DOHH2 (cell line): ENCODE measurements at regions not wholly inside any gene's neighbourhood (a gene's known extent, or its start where the extent isn't known, plus 50 kb on each side); places are given as distances from the start of the nearest gene placed in this dataset.

Source experiments
- H3F3A ChIP-seq: fragments of 200-600 bp; sonication (generic), shearing (Covaris generic); 2 replicates; pipeline ENCODE4 v1.6.0; 2016; ENCODE audit warnings: antibody characterized with exemption, mild to moderate bottlenecking; ENCODE audit not compliant: control insufficient read depth, insufficient read depth
- H3K27ac ChIP-seq: fragments of 200-600 bp; sonication (generic); 2 replicates; pipeline ENCODE4 v1.5.1; 2014; ENCODE audit warnings: low read depth, mild to moderate bottlenecking, low read length, moderate library complexity
- H3K27me3 ChIP-seq: fragments of 200-600 bp; sonication (generic); 2 replicates; pipeline ENCODE4 v1.6.1; 2014; ENCODE audit warnings: mild to moderate bottlenecking, low read length, mixed read lengths; ENCODE audit not compliant: control insufficient read depth
- H3K36me3 ChIP-seq: fragments of 200-600 bp; sonication (generic); 2 replicates; pipeline ENCODE4 v1.6.1; 2014; ENCODE audit warnings: mild to moderate bottlenecking, low read length, moderate library complexity, mixed read lengths; ENCODE audit not compliant: control insufficient read depth
- H3K4me1 ChIP-seq: fragments of 200-600 bp; sonication (generic); 2 replicates; pipeline ENCODE4 v1.6.1; 2014; ENCODE audit warnings: mild to moderate bottlenecking, low read length, mixed read lengths; ENCODE audit not compliant: control insufficient read depth
- H3K4me2 ChIP-seq: fragments of 200-600 bp; sonication (generic); 2 replicates; pipeline ENCODE4 v1.6.0; 2014; ENCODE audit warnings: mild to moderate bottlenecking, low read length, moderate library complexity
- H3K4me3 ChIP-seq: fragments of 200-600 bp; sonication (generic); 2 replicates; pipeline ENCODE4 v1.5.1; 2014; ENCODE audit warnings: mild to moderate bottlenecking, low read length, mixed read lengths
- H3K79me2 ChIP-seq: fragments of 200-600 bp; sonication (generic); 2 replicates; pipeline ENCODE4 v1.6.1; 2014; ENCODE audit warnings: mild to moderate bottlenecking, low read length, mixed read lengths; ENCODE audit not compliant: control insufficient read depth
- H3K9me2 ChIP-seq: fragments of 200-600 bp; sonication (generic); replicated peaks from 2 replicates; pipeline ENCODE4 v1.6.1; 2014; ENCODE audit warnings: mild to moderate bottlenecking, low read length, mixed read lengths; ENCODE audit not compliant: control insufficient read depth
- H3K9me3 ChIP-seq: fragments of 200-600 bp; sonication (generic); 2 replicates; pipeline ENCODE4 v1.6.1; 2014; ENCODE audit warnings: antibody characterized with exemption, low read length, mixed read lengths; ENCODE audit not compliant: control insufficient read depth, insufficient read depth
- H4K20me1 ChIP-seq: fragments of 200-600 bp; sonication (generic); 2 replicates; pipeline ENCODE4 v1.6.0; 2014; ENCODE audit warnings: low read depth, mild to moderate bottlenecking, antibody characterized with exemption, low read length, moderate library complexity; ENCODE audit not compliant: control insufficient read depth, insufficient read depth
- CTCF ChIP-seq: fragments of 200-600 bp; sonication (generic); IDR thresholded peaks from one replicate; pipeline ENCODE4 v1.5.1; 2014; ENCODE audit warnings: antibody characterized with exemption, mild to moderate bottlenecking, low read depth, low read length; ENCODE audit not compliant: poor library complexity, severe bottlenecking
- EZH2phosphoT487 ChIP-seq: fragments of 200-600 bp; sonication (generic); IDR thresholded peaks from 2 replicates; pipeline ENCODE4 v1.6.1; 2017; ENCODE audit warnings: borderline replicate concordance, mild to moderate bottlenecking, antibody characterized with exemption, low read length, moderate library complexity, mixed read lengths

- no peak overlapping the region for H3K4me3 ChIP-seq
- no peaks in the 10 kb centered on the region for H3K9me3 ChIP-seq
- H3K27ac ChIP-seq, result no peak overlapping the region
- no peaks in the 10 kb centered on the region for H3K36me3 ChIP-seq
- peaks cover 14% of the 10 kb centered on the region for H3K27me3 ChIP-seq
- H3K79me2 ChIP-seq, result no peaks in the 10 kb centered on the region
- TF ChIP-seq EZH2phosphoT487, result no peak
- no peak for TF ChIP-seq CTCF
- H3F3A ChIP-seq, result no peaks in the 10 kb centered on the region
- H3K4me1 ChIP-seq, result peaks cover 14% of the 10 kb centered on the region
- no peaks in the 10 kb centered on the region for H4K20me1 ChIP-seq
- H3K9me2 ChIP-seq, result no peaks in the 10 kb centered on the region
- H3K4me2 ChIP-seq, result no peak overlapping the region
Measured at GRCh38 chr22:42320443-42321416, 50.3 kb upstream of the TCF20 start.
